NCI-H187 treated with DMSO at 0.1 percent for 48 hours (cell line): ENCODE measurements at regions not wholly inside any gene's neighbourhood (a gene's known extent, or its start where the extent isn't known, plus 50 kb on each side); places are given as distances from the start of the nearest gene placed in this dataset.
"Not testable (repeated sequence)": the region's sequence is repeated elsewhere in the genome, so short reads cannot be mapped to it uniquely, and the experiment has no call there.

ENCODE experiments used
- DNase-seq: peaks from one replicate; lab custom pipeline; 2025; lab: John Stamatoyannopoulos, UW

GRCh38 chr7:83882551-83882950, 233.6 kb upstream of the SEMA3E start:
- no peak for DNase-seq

- DNase-seq = no peak
These were observed 230.1 kb upstream of the SEMA3E start for GRCh38 chr7:83879063-83879462.

GRCh38 chr7:83878614-83879013, 229.7 kb upstream of the SEMA3E start:
- no peak for DNase-seq

GRCh38 chr7:83876593-83876992, 227.7 kb upstream of the SEMA3E start:
- DNase-seq = no peak

- DNase-seq = no peak
These were observed 224.5 kb upstream of the SEMA3E start for GRCh38 chr7:83873459-83873858.

GRCh38 chr7:83872501-83872900, 223.6 kb upstream of the SEMA3E start:
- no peak for DNase-seq

- no peak for DNase-seq
These were observed 221.6 kb upstream of the SEMA3E start for GRCh38 chr7:83870515-83870914.

- DNase-seq = no peak
These were observed 217.6 kb upstream of the SEMA3E start for GRCh38 chr7:83866582-83866981.

- no peak for DNase-seq
These were observed 215.6 kb upstream of the SEMA3E start for GRCh38 chr7:83864551-83864950.

GRCh38 chr7:83863906-83864305, 215.0 kb upstream of the SEMA3E start:
- no peak for DNase-seq

GRCh38 chr7:83861876-83862275, 212.9 kb upstream of the SEMA3E start:
- no peak for DNase-seq

GRCh38 chr7:83859827-83860226, 210.9 kb upstream of the SEMA3E start:
- no peak for DNase-seq

GRCh38 chr7:83857691-83858090, 208.8 kb upstream of the SEMA3E start:
- no peak for DNase-seq

GRCh38 chr7:83856094-83856493, 207.2 kb upstream of the SEMA3E start:
- no peak for DNase-seq

- no peak for DNase-seq
These were observed 203.2 kb upstream of the SEMA3E start for GRCh38 chr7:83852136-83852535.

- DNase-seq = no peak
These were observed 202.6 kb upstream of the SEMA3E start for GRCh38 chr7:83851551-83851950.

- DNase-seq = no peak
These were observed 202.0 kb upstream of the SEMA3E start for GRCh38 chr7:83850941-83851340.

GRCh38 chr7:83850125-83850524, 201.2 kb upstream of the SEMA3E start:
- DNase-seq = no peak

GRCh38 chr7:83849131-83849530, 200.2 kb upstream of the SEMA3E start:
- no peak for DNase-seq

GRCh38 chr7:83842894-83843293, 194.0 kb upstream of the SEMA3E start:
- no peak for DNase-seq

- DNase-seq = no peak
These were observed 188.7 kb upstream of the SEMA3E start for GRCh38 chr7:83837683-83838082.

- DNase-seq = no peak
These were observed 187.1 kb upstream of the SEMA3E start for GRCh38 chr7:83836028-83836427.

- DNase-seq = no peak
These were observed 186.5 kb upstream of the SEMA3E start for GRCh38 chr7:83835424-83835823.

- not testable (repeated sequence) for DNase-seq
These were observed 184.8 kb upstream of the SEMA3E start for GRCh38 chr7:83833721-83834120.

- DNase-seq = no peak
These were observed 183.1 kb upstream of the SEMA3E start for GRCh38 chr7:83832009-83832408.
